ENCODE measurements at regions not wholly inside any gene's neighbourhood (a gene's known extent, or its start where the extent isn't known, plus 50 kb on each side); places are given as distances from the start of the nearest gene placed in this dataset.

GRCh38 chr1:79711001-79711431 is 704.5 kb upstream of the ADGRL4 start:
- peaks cover 21% of the 10 kb centered on the region for H3F3A ChIP-seq (ENCODE audit: insufficient read depth, low read length)
- no peaks in the 10 kb centered on the region for H3K27me3 ChIP-seq (replicated peaks; ENCODE audit: insufficient read depth, low read length)
- TF ChIP-seq CTCF (IDR thresholded peaks at IDR 0.05; ENCODE audit: low read length) (no peak), EZH2phosphoT487 (IDR thresholded peaks at IDR 0.05; ENCODE audit: low read length) (no peak), EZH2 (optimal IDR thresholded peaks at IDR 0.05; ENCODE audit: low read depth, low read length) (no peak)
- peak overlapping the region; percentile 28; the same call in 1 of the 2 replicates for H3K4me3 ChIP-seq (ENCODE audit: low read length)
- H3K9ac ChIP-seq (ENCODE audit: low read length), result peak overlapping the region; percentile 51
- peak; percentile 62 for DNase-seq
- no peaks in the 10 kb centered on the region for H4K20me1 ChIP-seq (ENCODE audit: insufficient read depth, low read length)
- peak overlapping the region; percentile 94 for H3K27ac ChIP-seq (ENCODE audit: low read length)
- H2AFZ ChIP-seq (ENCODE audit: low read length), result peak overlapping the region; percentile 59
- H3K4me2 ChIP-seq (ENCODE audit: low read depth, low read length), result peak overlapping the region; percentile 61
- H3K79me2 ChIP-seq (ENCODE audit: low read length), result no peaks in the 10 kb centered on the region
- no peaks in the 10 kb centered on the region for H3K9me2 ChIP-seq (replicated peaks; ENCODE audit: insufficient read depth, low read length)
- H3K4me1 ChIP-seq (ENCODE audit: low read length), result peaks cover 35% of the 10 kb centered on the region
- H3K36me3 ChIP-seq (replicated peaks; ENCODE audit: insufficient read depth, low read length), result no peaks in the 10 kb centered on the region
- H3K9me3 ChIP-seq (replicated peaks; ENCODE audit: insufficient read depth, low read length), result no peaks in the 10 kb centered on the region

GRCh38 chr1:79708646-79709265 is 702.2 kb upstream of the ADGRL4 start:
- H3K4me3 ChIP-seq (ENCODE audit: low read length), result peak overlapping the region; percentile 29; the same call in 1 of the 2 replicates
- peak overlapping the region; percentile 62 for H3K4me2 ChIP-seq (ENCODE audit: low read depth, low read length)
- H3F3A ChIP-seq (ENCODE audit: insufficient read depth, low read length), result peaks cover 21% of the 10 kb centered on the region
- no peaks in the 10 kb centered on the region for H3K9me2 ChIP-seq (replicated peaks; ENCODE audit: insufficient read depth, low read length)
- H3K27me3 ChIP-seq (replicated peaks; ENCODE audit: insufficient read depth, low read length), result no peaks in the 10 kb centered on the region
- H2AFZ ChIP-seq (ENCODE audit: low read length), result peak overlapping the region; percentile 49; the same call in 1 of the 2 replicates
- peak overlapping the region; percentile 74 for H3K27ac ChIP-seq (ENCODE audit: low read length)
- peak overlapping the region; percentile 18; the same call in 1 of the 2 replicates for H3K9ac ChIP-seq (ENCODE audit: low read length)
- H3K79me2 ChIP-seq (ENCODE audit: low read length), result no peaks in the 10 kb centered on the region
- H3K9me3 ChIP-seq (replicated peaks; ENCODE audit: insufficient read depth, low read length), result no peaks in the 10 kb centered on the region
- TF ChIP-seq EZH2 (optimal IDR thresholded peaks at IDR 0.05; ENCODE audit: low read depth, low read length) (no peak), CTCF (IDR thresholded peaks at IDR 0.05; ENCODE audit: low read length) (no peak), EZH2phosphoT487 (IDR thresholded peaks at IDR 0.05; ENCODE audit: low read length) (no peak)
- H3K36me3 ChIP-seq (replicated peaks; ENCODE audit: insufficient read depth, low read length), result no peaks in the 10 kb centered on the region
- DNase-seq, result peak; percentile 60
- H4K20me1 ChIP-seq (ENCODE audit: insufficient read depth, low read length), result no peaks in the 10 kb centered on the region
- H3K4me1 ChIP-seq (ENCODE audit: low read length), result peaks cover 35% of the 10 kb centered on the region

GRCh38 chr1:79705218-79705617 is 698.7 kb upstream of the ADGRL4 start:
- Histone ChIP-seq H3K27me3 (replicated peaks; ENCODE audit: insufficient read depth, low read length) (no peaks in the 10 kb centered on the region), H3K9me2 (replicated peaks; ENCODE audit: insufficient read depth, low read length) (no peaks in the 10 kb centered on the region), H2AFZ (ENCODE audit: low read length) (no peak overlapping the region), H3K9ac (ENCODE audit: low read length) (no peak overlapping the region), H4K20me1 (ENCODE audit: insufficient read depth, low read length) (no peaks in the 10 kb centered on the region), H3K36me3 (replicated peaks; ENCODE audit: insufficient read depth, low read length) (no peaks in the 10 kb centered on the region), H3F3A (ENCODE audit: insufficient read depth, low read length) (peaks cover 8% of the 10 kb centered on the region; the same call in 1 of the 2 replicates), H3K27ac (ENCODE audit: low read length) (no peak overlapping the region), H3K9me3 (replicated peaks; ENCODE audit: insufficient read depth, low read length) (no peaks in the 10 kb centered on the region), H3K4me1 (ENCODE audit: low read length) (peaks cover 19% of the 10 kb centered on the region), H3K79me2 (ENCODE audit: low read length) (no peaks in the 10 kb centered on the region), H3K4me3 (ENCODE audit: low read length) (no peak overlapping the region), H3K4me2 (ENCODE audit: low read depth, low read length) (no peak overlapping the region)
- DNase-seq, result no peak
- no peak for TF ChIP-seq EZH2phosphoT487 (IDR thresholded peaks at IDR 0.05; ENCODE audit: low read length)
- no peak for TF ChIP-seq CTCF (IDR thresholded peaks at IDR 0.05; ENCODE audit: low read length)
- TF ChIP-seq EZH2 (optimal IDR thresholded peaks at IDR 0.05; ENCODE audit: low read depth, low read length), result no peak

Data from MM.1S (cell line).